ENCODE measurements at regions not wholly inside any gene's neighbourhood (a gene's known extent, or its start where the extent isn't known, plus 50 kb on each side); places are given as distances from the start of the nearest gene placed in this dataset.

GRCh38 chr11:45354976-45355705 lies 69.0 kb upstream of the SYT13 start (continued):
- TF ChIP-seq MXD4 (CRISPR knock-in tag; IDR thresholded peaks at IDR 0.05), result no peak

GRCh38 chr11:45348729-45349128 lies 62.6 kb upstream of the SYT13 start:
- BruUV-seq (replicated peaks), result no TSS peak
- DNase-seq (ENCODE audit: low spot score) (no peak), FAIRE-seq (no peak), ATAC-seq (no peak)
- no peaks in the 10 kb centered on the region for H3K4me1 ChIP-seq (ENCODE audit: insufficient read depth, low read length)
- no peaks in the 10 kb centered on the region for H3K36me3 ChIP-seq (replicated peaks in 1 of 2; ENCODE audit: control insufficient read depth in 1 of 2, insufficient read depth in 2 of 2, low read length in 2 of 2)
- no peaks in the 10 kb centered on the region for H3K9me3 ChIP-seq (ENCODE audit: low read length)
- no peak overlapping the region for H3K9ac ChIP-seq (ENCODE audit: insufficient read depth, low read depth, low read length)
- POLR2A ChIA-PET, result no interaction called here
- 0% methylated on average over 1 of the region's 1 CpG for WGBS (ENCODE audit: low lambda C conversion rate)
- no peak overlapping the region for H2AFZ ChIP-seq (ENCODE audit: low read length)
- CTCF ChIA-PET (ENCODE audit: low intra/inter-chr PET ratio, low total read pairs), result no interaction called here
- H3K4me2 ChIP-seq (ENCODE audit: low read depth, low read length), result no peak overlapping the region
- no peaks in the 10 kb centered on the region for H4K20me1 ChIP-seq (ENCODE audit: insufficient read depth, low read length)
- H3K27me3 ChIP-seq (ENCODE audit: control insufficient read depth in 1 of 2, insufficient read depth in 2 of 2, low read length in 2 of 2), result peaks cover 0 to 6% of the 10 kb centered on the region in 2 experiments; a peak in 1 of 5 replicates
- no peaks in the 10 kb centered on the region for H3K79me2 ChIP-seq (ENCODE audit: insufficient read depth, low read length)
- no peak overlapping the region for H3K27ac ChIP-seq (ENCODE audit: extremely low read length, insufficient read depth, low read length)
- intact Hi-C loops (cut with micrococcal nuclease; ENCODE audit: unreplicated experiment), result no loop called here
- in situ Hi-C loops (cut with HindIII; ENCODE audit: extremely low pct_ligation_motif_present, low pct_unique_long_range_greater_than_20kb), result no loop called here
- H3K4me3 ChIP-seq (replicated peaks in 1 of 3; ENCODE audit: insufficient read depth in 1 of 3, low read depth in 2 of 3, low read length in 3 of 3), result no peak overlapping the region
- TF ChIP-seq KLF6 (CRISPR knock-in tag; IDR thresholded peaks at IDR 0.05) (no peak), FOXO1 (CRISPR knock-in tag; IDR thresholded peaks at IDR 0.05) (no peak), ZFAT (CRISPR knock-in tag; conservative IDR thresholded peaks at IDR 0.05) (no peak), MBNL3 (CRISPR knock-in tag; conservative IDR thresholded peaks at IDR 0.05) (no peak), ESRRA (CRISPR knock-in tag; IDR thresholded peaks at IDR 0.05; ENCODE audit: low read depth) (no peak), DPF2 (CRISPR knock-in tag; IDR thresholded peaks at IDR 0.05; ENCODE audit: borderline replicate concordance, low read depth) (no peak), SALL1 (CRISPR knock-in tag; IDR thresholded peaks at IDR 0.05) (no peak), ZNF281 (CRISPR knock-in tag; IDR thresholded peaks at IDR 0.05; ENCODE audit: borderline replicate concordance) (no peak), EED (CRISPR knock-in tag; IDR thresholded peaks at IDR 0.05) (no peak), ZMYM2 (CRISPR knock-in tag; IDR thresholded peaks at IDR 0.05) (no peak), SMC3 (IDR thresholded peaks at IDR 0.05; ENCODE audit: low read length) (no peak), RAD51 (IDR thresholded peaks at IDR 0.05; ENCODE audit: borderline replicate concordance) (no peak)
